IgD-negative memory B cell (primary cell): ENCODE measurements at regions not wholly inside any gene's neighbourhood (a gene's known extent, or its start where the extent isn't known, plus 50 kb on each side); places are given as distances from the start of the nearest gene placed in this dataset.

Source experiments
- H3K27ac Mint-ChIP-seq, 3 donors: one replicate each; pipeline ENCODE4 v1.8.0; 2020 to 2022; ENCODE audit warnings: mild to moderate bottlenecking in 3 of 3, mixed read lengths in 3 of 3, moderate library complexity in 1 of 3
- H3K27me3 Mint-ChIP-seq: one replicate; pipeline ENCODE4 v1.8.0; 2021; ENCODE audit warnings: mixed read lengths
- H3K36me3 Mint-ChIP-seq: one replicate; pipeline ENCODE4 v1.8.0; 2020; ENCODE audit warnings: mild to moderate bottlenecking, mixed read lengths
- H3K4me1 Mint-ChIP-seq, 3 donors: one replicate each; pipeline ENCODE4 v1.8.0; 2020 to 2022; ENCODE audit warnings: mixed read lengths in 3 of 3, mild to moderate bottlenecking in 1 of 3
- H3K4me3 Mint-ChIP-seq, 4 donors: one replicate each; pipeline ENCODE4 v1.8.0; 2020 to 2022; ENCODE audit warnings: mild to moderate bottlenecking in 4 of 4, mixed read lengths in 4 of 4, moderate library complexity in 3 of 4
- H3K9me3 Mint-ChIP-seq, 3 donors: one replicate each; pipeline ENCODE4 v1.8.0; 2020 to 2021; ENCODE audit warnings: mixed read lengths in 3 of 3, mild to moderate bottlenecking in 1 of 3

DNA sequence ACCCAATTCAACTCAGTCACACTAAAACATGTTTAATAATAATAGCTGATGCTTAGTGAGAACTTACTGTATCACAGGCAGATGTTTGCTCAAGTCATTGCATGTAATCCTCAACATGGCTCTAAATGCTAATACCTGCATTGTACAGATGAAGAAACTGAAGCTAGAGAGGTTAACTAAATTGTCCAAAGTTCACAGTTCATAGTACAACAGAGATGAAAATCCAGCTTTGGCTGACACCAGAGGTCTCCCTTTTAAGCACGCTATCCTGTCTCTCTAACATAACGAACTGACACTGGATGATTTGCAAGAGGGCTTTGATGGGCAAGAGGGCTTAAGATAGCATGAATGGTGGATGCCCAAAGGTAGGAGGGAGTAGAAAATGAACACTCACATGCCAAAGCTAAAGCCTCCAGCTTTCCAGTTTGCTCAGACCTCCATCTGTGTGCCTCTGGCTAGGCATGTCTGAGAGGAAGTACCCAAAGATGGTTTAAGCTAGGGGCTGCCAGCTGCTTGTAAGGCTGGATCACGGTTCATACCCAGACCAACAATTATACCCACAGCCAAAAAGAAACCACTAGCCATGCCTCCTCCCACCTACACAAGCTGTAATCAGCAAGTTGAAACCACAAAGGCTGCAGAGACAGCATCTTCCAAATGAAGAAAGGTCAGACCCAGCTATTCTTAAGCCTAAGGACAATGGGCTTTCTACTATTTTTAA, 196.9 kb upstream of the UBL3 start:
- Mint-ChIP-seq H3K36me3 (peaks cover 2% of the 10 kb centered on the region), H3K4me3 (no peak overlapping the region), H3K4me1 (peaks cover 0 to 5% (median 3%) of the 10 kb centered on the region in 3 donors), H3K9me3 (no peaks in the 10 kb centered on the region), H3K27ac (no peak overlapping the region), H3K27me3 (peaks cover 6% of the 10 kb centered on the region)

DNA sequence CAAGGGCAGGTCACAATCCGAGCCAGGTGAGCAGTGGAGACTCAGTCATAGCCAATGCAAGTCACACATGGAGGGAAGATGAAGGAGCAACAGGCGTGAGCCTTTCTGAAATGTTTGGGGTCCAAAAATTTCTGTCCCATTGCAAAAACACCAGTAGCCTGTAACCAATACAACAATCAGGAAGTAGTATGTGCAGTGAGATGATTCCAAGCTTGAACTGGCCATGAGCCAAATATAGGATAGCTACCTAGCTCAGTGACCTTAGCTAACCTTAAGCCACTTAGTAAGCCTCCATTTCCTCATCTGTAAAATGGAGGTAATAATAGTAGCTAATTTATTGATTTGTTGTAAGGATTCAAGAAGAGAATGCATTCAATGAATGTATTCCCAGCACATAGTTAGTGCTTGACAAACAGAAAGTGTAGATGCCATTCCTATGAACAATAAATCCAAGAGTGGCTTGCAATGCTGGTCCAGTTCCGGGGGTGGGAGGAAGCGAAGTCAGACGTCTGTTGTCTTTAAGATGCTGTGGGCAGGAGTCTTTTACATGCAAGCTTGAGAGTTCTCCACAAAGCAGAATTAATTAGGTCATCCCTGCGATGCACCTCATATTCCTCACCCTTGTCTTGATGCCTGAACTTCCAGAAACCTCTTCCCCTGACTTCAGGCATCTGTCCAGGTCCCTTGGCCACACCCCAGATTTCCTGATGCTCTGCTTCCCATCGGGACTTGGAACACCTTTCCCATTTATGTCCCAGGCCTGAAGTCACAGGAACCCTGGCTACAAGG, 195.7 kb upstream of the UBL3 start:
- Mint-ChIP-seq H3K27ac (no peak overlapping the region), H3K4me1 (peaks cover 0 to 1% (median 0%) of the 10 kb centered on the region in 3 donors), H3K4me3 (no peak overlapping the region), H3K36me3 (no peaks in the 10 kb centered on the region), H3K9me3 (no peaks in the 10 kb centered on the region), H3K27me3 (peaks cover 3% of the 10 kb centered on the region)

DNA sequence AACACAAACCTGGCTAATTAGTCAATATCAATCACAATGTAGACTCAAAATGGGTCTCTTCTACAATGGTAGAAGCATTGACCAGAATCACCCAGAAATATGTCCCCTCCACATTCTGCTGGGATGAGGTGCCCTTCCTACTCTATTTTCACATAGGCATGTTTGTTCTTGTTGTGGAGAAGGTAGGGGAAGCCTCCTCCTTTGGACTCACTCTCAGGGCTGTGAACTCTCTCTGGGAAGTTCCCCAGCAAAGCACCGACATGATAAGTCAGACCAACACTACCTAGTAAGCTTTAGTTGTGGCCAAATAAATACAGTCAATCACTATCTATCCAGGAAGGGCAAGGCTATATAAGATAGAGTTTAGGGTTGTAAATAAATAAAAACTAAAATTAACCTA, 194.5 kb upstream of the UBL3 start:
- peaks cover 0 to 1% (median 0%) of the 10 kb centered on the region in 3 donors for H3K4me1 Mint-ChIP-seq
- H3K27ac Mint-ChIP-seq, result no peak overlapping the region
- H3K9me3 Mint-ChIP-seq, result no peaks in the 10 kb centered on the region
- H3K27me3 Mint-ChIP-seq, result peaks cover 8% of the 10 kb centered on the region
- no peak overlapping the region for H3K4me3 Mint-ChIP-seq
- no peaks in the 10 kb centered on the region for H3K36me3 Mint-ChIP-seq

DNA sequence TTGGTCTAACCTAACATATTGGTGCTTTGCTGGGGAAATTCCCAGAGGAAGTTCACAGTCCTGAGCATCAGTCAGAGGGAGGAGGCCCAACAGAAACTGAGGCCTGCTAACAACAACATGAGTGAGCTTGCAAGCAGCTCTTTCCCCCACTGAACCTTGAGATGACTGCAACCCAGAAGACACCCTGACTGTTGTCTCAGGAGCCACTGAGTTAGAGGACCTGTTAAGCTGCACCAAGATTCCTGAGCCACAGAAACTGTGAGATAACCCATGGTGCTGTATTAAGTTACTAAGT, 193.2 kb upstream of the UBL3 start:
- Mint-ChIP-seq H3K27me3 (peaks cover 14% of the 10 kb centered on the region), H3K4me1 (peaks cover 0 to 1% (median 0%) of the 10 kb centered on the region in 3 donors), H3K9me3 (no peaks in the 10 kb centered on the region), H3K27ac (no peak overlapping the region), H3K36me3 (no peaks in the 10 kb centered on the region), H3K4me3 (no peak overlapping the region)

DNA sequence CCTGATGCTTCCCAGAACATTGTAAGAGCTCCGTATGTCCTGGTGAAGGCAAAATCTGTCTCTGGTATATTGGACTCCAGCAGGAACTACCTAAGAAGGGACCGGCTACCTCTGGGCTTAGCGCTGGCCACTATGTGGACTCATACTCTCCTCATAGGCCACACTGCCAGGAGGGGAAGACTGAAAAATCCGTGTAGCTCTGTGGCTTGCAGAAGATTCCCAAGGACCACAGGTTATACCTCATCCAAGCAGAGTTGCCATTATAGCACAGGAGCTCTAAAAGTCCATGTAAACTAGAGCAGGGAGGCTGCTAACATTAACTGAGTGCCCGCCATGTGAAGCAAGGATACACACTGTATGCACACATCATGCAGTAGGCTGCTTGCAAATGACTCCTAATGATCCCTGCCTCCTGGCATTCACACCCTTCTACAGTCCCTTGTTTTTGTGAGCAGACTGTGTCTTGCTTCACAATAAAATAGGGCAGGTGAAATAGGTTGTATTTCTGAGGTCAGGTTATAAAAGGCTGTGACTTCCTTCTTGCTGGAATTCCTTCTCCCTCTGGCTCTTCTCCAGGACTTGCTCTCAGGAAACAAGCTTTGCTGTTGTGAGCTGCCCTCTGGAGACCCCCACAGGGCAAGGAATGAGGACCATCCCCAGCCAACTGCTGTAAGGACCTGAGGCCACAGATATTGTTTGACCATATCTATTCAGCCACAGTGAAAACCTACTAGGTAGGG, 192.6 kb upstream of the UBL3 start:
- no peaks in the 10 kb centered on the region for H3K36me3 Mint-ChIP-seq

DNA sequence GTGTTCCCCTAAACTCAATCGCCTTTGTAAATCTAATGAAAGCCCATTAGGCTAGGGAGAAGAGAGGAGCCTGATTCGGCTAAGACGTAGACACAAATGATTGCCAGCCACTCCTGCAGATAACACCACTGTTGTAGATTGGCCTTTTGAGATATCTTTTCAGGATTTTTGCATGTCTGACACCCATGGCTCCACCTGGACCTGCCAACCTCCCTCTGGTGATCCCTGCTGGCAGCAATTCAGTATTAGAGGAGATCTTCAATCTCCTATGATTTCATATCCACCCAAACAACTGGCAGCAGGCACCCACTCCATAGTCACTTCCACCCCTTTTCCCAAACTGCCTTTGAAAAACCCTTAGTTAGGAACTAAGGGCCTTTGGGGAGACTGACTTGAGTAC, 191.9 kb upstream of the UBL3 start:
- Mint-ChIP-seq H3K36me3 (no peaks in the 10 kb centered on the region), H3K27ac (no peak overlapping the region), H3K4me1 (peaks cover 0 to under 1% (median 0%) of the 10 kb centered on the region in 3 donors), H3K4me3 (no peak overlapping the region), H3K9me3 (peaks cover 0 to 3% (median 0%) of the 10 kb centered on the region in 3 donors), H3K27me3 (peaks cover 19% of the 10 kb centered on the region)

More for the DNA sequence above, 192.6 kb upstream of the UBL3 start:
- Mint-ChIP-seq H3K4me3 (no peak overlapping the region), H3K4me1 (peaks cover 0 to 1% (median 0%) of the 10 kb centered on the region in 3 donors), H3K9me3 (peaks cover 0 to 3% (median 0%) of the 10 kb centered on the region in 3 donors), H3K27ac (no peak overlapping the region), H3K27me3 (peaks cover 19% of the 10 kb centered on the region)

DNA sequence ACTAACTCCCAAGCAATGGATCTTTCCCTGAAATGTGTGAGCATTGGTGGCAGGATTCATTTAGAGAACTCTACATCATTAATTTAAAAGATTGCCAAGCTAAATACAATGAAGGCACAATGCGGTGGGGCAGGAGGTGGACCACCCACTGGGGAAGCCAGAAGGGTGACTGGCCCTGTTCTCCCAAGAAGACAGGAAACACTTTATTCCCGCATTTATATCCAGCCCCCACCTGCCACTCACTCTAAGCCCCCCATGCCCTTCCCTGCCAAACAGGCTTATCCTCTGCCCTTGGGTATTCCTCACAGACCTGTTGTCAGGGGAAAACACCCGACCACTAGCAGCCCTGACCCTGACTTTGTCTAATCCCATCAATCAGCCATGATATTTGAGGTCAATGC, 189.1 kb upstream of the UBL3 start:
- no peak overlapping the region for H3K4me3 Mint-ChIP-seq
- H3K27me3 Mint-ChIP-seq, result peaks cover 21% of the 10 kb centered on the region
- H3K27ac Mint-ChIP-seq, result no peak overlapping the region
- H3K9me3 Mint-ChIP-seq, result peaks cover 0 to 3% (median 0%) of the 10 kb centered on the region in 3 donors
- no peaks in the 10 kb centered on the region for H3K36me3 Mint-ChIP-seq
- no peaks in the 10 kb centered on the region for H3K4me1 Mint-ChIP-seq

DNA sequence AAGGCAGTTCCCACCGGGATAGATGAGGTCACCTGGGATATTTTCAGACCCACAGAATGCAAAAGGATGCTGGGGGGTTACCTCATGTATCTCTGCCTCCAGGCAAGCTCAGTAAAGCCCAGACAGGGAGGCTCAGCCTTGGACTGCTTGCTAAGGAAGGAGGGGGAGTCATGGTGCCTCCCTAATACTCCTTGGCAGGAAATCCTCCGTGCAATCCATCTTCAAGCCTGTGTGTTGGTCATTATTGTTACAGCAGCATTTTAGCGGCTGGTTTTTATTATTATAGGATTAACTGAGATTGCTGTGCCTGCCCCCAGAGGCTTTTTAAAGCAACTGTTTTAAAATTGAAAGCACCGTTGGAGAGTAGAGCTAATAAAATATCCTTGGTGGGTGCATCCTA, 188.5 kb upstream of the UBL3 start:
- Mint-ChIP-seq H3K4me3 (no peak overlapping the region), H3K4me1 (no peaks in the 10 kb centered on the region), H3K36me3 (no peaks in the 10 kb centered on the region), H3K27me3 (peaks cover 21% of the 10 kb centered on the region), H3K9me3 (peaks cover 0 to 3% (median 0%) of the 10 kb centered on the region in 3 donors), H3K27ac (no peak overlapping the region)

DNA sequence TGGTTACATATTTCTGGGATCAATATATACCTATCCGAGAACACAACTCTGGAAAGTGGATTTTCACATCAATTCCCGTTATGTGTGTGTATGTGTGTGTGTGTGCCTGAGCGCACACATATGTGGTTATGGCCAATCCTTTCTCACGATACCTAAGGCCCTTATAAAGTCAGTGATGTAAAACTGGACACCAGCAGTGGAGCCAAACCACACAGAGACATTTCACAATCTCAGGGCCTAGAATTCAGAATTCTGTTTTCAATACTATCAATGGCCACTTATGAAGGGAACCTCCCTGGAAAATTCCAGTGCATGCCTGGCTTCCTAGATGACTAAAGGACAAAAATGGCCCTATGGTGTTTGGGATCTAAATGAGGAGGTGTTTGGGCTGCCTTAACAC, 187.3 kb upstream of the UBL3 start:
- H3K27ac Mint-ChIP-seq, result no peak overlapping the region
- H3K4me1 Mint-ChIP-seq, result no peaks in the 10 kb centered on the region
- H3K4me3 Mint-ChIP-seq, result no peak overlapping the region
- H3K9me3 Mint-ChIP-seq, result peaks cover 0 to 3% (median 0%) of the 10 kb centered on the region in 3 donors
- H3K36me3 Mint-ChIP-seq, result no peaks in the 10 kb centered on the region
- H3K27me3 Mint-ChIP-seq, result peaks cover 23% of the 10 kb centered on the region

DNA sequence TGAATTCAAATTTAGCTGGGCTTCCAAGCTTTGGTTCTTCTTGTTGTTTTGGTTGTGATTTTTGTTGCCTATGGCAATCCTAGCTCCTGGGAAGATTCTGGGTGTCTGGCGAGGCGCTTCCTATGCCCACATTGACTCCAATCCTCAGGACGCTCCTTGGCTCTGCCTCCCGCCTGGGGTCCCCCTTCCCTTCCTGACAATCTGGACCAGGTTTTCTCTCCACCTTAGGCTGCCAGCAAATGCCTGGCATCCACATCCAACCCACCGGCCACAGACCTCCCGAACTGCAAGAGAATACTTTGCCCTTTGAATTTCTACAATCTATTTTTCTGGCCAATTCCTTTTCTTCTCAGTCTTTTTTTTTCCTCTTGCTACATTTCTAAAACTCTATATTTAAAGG, 186.9 kb upstream of the UBL3 start:
- no peaks in the 10 kb centered on the region for H3K4me1 Mint-ChIP-seq
- H3K36me3 Mint-ChIP-seq, result no peaks in the 10 kb centered on the region
- H3K4me3 Mint-ChIP-seq, result peak overlapping the region in 1 of 4 donors; percentile 1
- H3K27me3 Mint-ChIP-seq, result peaks cover 20% of the 10 kb centered on the region
- peaks cover 0 to 3% (median 0%) of the 10 kb centered on the region in 3 donors for H3K9me3 Mint-ChIP-seq
- H3K27ac Mint-ChIP-seq, result no peak overlapping the region

DNA sequence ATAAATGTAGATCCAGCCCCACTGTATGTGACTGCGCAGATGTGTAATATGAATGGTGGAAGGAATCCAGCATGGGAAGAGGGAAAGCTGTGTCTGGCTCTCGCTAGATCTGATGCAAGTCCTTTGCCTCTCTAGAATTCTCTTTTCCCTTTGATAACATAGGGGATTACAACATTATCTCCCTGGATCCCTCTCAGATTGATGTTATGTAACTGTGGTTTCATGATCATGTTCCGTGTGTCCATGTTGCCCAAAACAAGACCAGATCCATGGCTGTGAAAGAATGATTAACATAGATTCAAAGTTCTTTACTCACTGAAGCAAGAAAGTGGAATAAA, 184.0 kb upstream of the UBL3 start:
- no peaks in the 10 kb centered on the region for H3K4me1 Mint-ChIP-seq
- peaks cover 0 to 3% (median 0%) of the 10 kb centered on the region in 3 donors for H3K9me3 Mint-ChIP-seq
- H3K4me3 Mint-ChIP-seq, result no peak overlapping the region
- peaks cover 10% of the 10 kb centered on the region for H3K27me3 Mint-ChIP-seq
- H3K36me3 Mint-ChIP-seq, result no peaks in the 10 kb centered on the region
- H3K27ac Mint-ChIP-seq, result no peak overlapping the region

DNA sequence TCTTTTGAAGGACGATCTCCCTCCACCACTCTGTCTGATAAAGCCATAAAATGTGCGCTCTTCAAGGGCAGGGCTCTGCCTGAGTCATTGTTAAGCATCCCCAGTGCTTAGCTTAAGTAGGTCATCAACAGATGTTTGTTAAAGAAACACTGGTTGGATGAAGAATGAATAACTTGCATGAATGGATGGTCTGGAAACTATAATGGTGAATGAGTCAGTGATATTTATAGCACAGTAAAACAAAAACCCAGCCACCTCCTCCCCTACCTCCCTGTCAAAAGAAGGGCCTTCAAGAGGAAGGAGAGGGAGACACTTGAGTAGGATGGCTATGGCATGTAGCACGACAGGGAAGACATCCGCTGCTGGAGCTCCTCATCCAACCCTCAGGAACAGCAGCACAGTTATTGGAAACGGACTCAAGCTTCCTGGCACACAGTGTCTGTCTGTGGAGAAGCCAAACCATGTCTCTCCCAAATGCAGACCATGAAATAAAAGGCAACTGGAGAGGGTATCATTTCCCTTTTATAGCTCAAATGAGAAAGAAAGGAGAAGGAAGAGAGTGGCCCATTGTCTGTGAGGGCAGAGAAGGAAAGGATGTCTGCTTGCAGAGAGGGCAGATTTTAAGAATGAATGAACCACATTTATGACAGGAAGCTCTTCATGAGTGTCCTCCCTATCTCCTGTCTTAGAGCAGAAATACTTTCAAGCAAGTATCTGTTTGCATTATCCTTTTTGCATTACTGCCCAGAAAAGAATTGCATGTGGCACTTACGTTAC, 183.5 kb upstream of the UBL3 start:
- Mint-ChIP-seq H3K36me3 (no peaks in the 10 kb centered on the region), H3K9me3 (peaks cover 0 to 3% (median 0%) of the 10 kb centered on the region in 3 donors), H3K4me1 (no peaks in the 10 kb centered on the region), H3K27me3 (peaks cover 9% of the 10 kb centered on the region), H3K27ac (peak overlapping the region in 1 of 3 donors; percentile 17), H3K4me3 (no peak overlapping the region)

DNA sequence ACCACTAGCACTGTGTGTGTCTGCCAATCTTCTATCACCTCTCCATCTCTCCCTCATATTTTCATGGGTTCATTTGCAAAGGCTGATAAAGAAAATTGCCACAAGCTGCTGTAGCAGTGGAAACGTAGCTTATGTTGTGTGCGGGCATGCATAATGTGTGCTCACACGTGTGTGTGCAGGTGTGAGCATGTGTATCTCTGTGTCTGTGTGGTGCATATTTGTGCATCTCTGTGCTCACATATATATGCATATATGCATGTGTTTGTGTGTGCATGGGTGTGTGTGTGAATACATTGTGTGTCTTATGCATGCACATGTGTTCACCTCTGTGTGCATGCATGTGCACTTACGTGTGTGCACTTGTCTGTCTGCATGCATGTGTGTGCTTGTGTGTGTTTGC, 181.8 kb upstream of the UBL3 start:
- H3K36me3 Mint-ChIP-seq, result no peaks in the 10 kb centered on the region
- H3K4me1 Mint-ChIP-seq, result peaks cover 0 to 4% (median 0%) of the 10 kb centered on the region in 3 donors
- peaks cover 4% of the 10 kb centered on the region for H3K27me3 Mint-ChIP-seq
- no peak overlapping the region for H3K4me3 Mint-ChIP-seq
- H3K27ac Mint-ChIP-seq, result no peak overlapping the region
- H3K9me3 Mint-ChIP-seq, result no peaks in the 10 kb centered on the region

DNA sequence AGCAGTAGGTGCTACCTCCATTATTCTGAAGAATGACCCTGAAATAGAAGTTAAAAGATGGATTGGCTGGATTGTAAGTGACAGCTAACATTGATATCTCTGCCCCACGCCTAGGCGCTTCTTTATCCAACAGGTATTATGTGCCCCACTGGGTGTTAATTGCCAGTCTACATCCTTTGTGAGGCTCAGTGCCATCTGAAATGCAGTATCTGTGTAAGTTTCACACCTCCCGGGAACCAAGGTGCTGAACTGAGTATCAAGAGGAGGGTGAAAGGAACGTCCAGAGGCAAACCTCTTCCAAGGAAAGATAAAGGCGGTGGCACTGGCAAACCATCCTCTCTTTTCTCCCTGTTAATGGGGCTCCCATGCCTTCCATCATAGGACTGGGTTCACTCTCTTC, 181.1 kb upstream of the UBL3 start:
- no peaks in the 10 kb centered on the region for H3K36me3 Mint-ChIP-seq
- H3K27me3 Mint-ChIP-seq, result peaks cover 4% of the 10 kb centered on the region
- no peak overlapping the region for H3K4me3 Mint-ChIP-seq
- no peaks in the 10 kb centered on the region for H3K9me3 Mint-ChIP-seq
- H3K27ac Mint-ChIP-seq, result no peak overlapping the region
- H3K4me1 Mint-ChIP-seq, result peaks cover 0 to 4% (median 0%) of the 10 kb centered on the region in 3 donors
